Neural cell (in vitro differentiated cells): ENCODE measurements at regions not wholly inside any gene's neighbourhood (a gene's known extent, or its start where the extent isn't known, plus 50 kb on each side); places are given as distances from the start of the nearest gene placed in this dataset.

Experiments used
- H2AFZ ChIP-seq: fragments of 200-600, 300-800 bp; sonication (generic), shearing (Covaris generic); 2 replicates; pipeline ENCODE4 v1.6.0; 2014; ENCODE audit warnings: low read depth, mild to moderate bottlenecking, antibody characterized with exemption, low read length, moderate library complexity
- H3F3A ChIP-seq: fragments of 200-600 bp; shearing (Covaris generic); 2 replicates; pipeline ENCODE4 v1.6.1; 2016; ENCODE audit warnings: mild to moderate bottlenecking, moderate library complexity, mixed read lengths, antibody characterized with exemption, low read length; ENCODE audit not compliant: insufficient read depth, poor library complexity, severe bottlenecking
- H3K27ac ChIP-seq: fragments of 200-600, 300-800 bp; sonication (generic), shearing (Covaris generic); 2 replicates; pipeline ENCODE4 v1.5.1; 2014; ENCODE audit warnings: mild to moderate bottlenecking, low read length, moderate library complexity
- H3K27me3 ChIP-seq: fragments of 300-800, 200-600 bp; sonication (generic), shearing (Covaris generic); 2 replicates; pipeline ENCODE4 v1.6.0; 2014; ENCODE audit warnings: mild to moderate bottlenecking, low read depth, low read length, moderate library complexity; ENCODE audit not compliant: insufficient read depth
- H3K36me3 ChIP-seq: fragments of 300-800, 200-600 bp; sonication (generic), shearing (Covaris generic); 2 replicates; pipeline ENCODE4 v1.5.1; 2014; ENCODE audit warnings: mild to moderate bottlenecking, antibody characterized with exemption, low read length, moderate library complexity; ENCODE audit not compliant: insufficient read depth
- H3K4me2 ChIP-seq: fragments of 300-800, 200-600 bp; sonication (generic), shearing (Covaris generic); 2 replicates; pipeline ENCODE4 v1.6.0; 2014; ENCODE audit warnings: mild to moderate bottlenecking, low read length
- H3K4me3 ChIP-seq: fragments of 300-800, 200-600 bp; sonication (generic), shearing (Covaris generic); 2 replicates; pipeline ENCODE4 v1.5.1; 2014; ENCODE audit warnings: mild to moderate bottlenecking, low read length, moderate library complexity
- H3K79me2 ChIP-seq: fragments of 200-600 bp; shearing (Covaris generic); replicated peaks from 2 replicates; pipeline ENCODE4 v1.6.0; 2014; ENCODE audit warnings: mild to moderate bottlenecking, low read length, moderate library complexity; ENCODE audit not compliant: insufficient read depth
- H3K9ac ChIP-seq: fragments of 300-800, 200-600 bp; sonication (generic), shearing (Covaris generic); 2 replicates; pipeline ENCODE4 v1.6.1; 2016; ENCODE audit warnings: mild to moderate bottlenecking, low read length, mixed read lengths
- H3K9me2 ChIP-seq: fragments of 200-600 bp; shearing (Covaris generic); 2 replicates; pipeline ENCODE4 v1.6.1; 2016; ENCODE audit warnings: mild to moderate bottlenecking, low read length, mixed read lengths; ENCODE audit not compliant: insufficient read depth
- H3K9me3 ChIP-seq: fragments of 200-600, 300-800 bp; sonication (generic), shearing (Covaris generic); 2 replicates; pipeline ENCODE4 v1.6.1; 2016; ENCODE audit warnings: mild to moderate bottlenecking, mixed run types, low read length, moderate library complexity, mixed read lengths
- H4K20me1 ChIP-seq: fragments of 200-600 bp; shearing (Covaris generic); 2 replicates; pipeline ENCODE4 v1.6.1; 2016; ENCODE audit warnings: mild to moderate bottlenecking, mixed run types; ENCODE audit not compliant: insufficient read depth
- EP300 ChIP-seq: fragments of 450-650 bp; conservative IDR thresholded peaks from 2 replicates; pipeline ENCODE4 v1.6.1; 2014; ENCODE audit warnings: antibody characterized with exemption, mild to moderate bottlenecking, moderate library complexity; ENCODE audit not compliant: poor library complexity, severe bottlenecking
- EZH2 ChIP-seq: fragments of 200-600, 300-800 bp; shearing (Covaris generic), sonication (generic); IDR thresholded peaks from 2 replicates; pipeline ENCODE4 v1.6.1; 2014; ENCODE audit warnings: antibody characterized with exemption, low read length, borderline replicate concordance, mild to moderate bottlenecking; ENCODE audit not compliant: insufficient read depth, poor library complexity, severe bottlenecking
- MXI1 ChIP-seq: fragments of 450-650 bp; conservative IDR thresholded peaks from 2 replicates; pipeline ENCODE4 v1.6.1; 2014; ENCODE audit warnings: antibody characterized with exemption, mild to moderate bottlenecking; ENCODE audit not compliant: poor library complexity, severe bottlenecking
- POLR2AphosphoS5 ChIP-seq: IDR thresholded peaks from 2 replicates; pipeline ENCODE4 v1.6.1; 2012
- RAD21 ChIP-seq: fragments of 450-650 bp; conservative IDR thresholded peaks from 2 replicates; pipeline ENCODE4 v1.6.1; 2014; ENCODE audit warnings: antibody characterized with exemption, mild to moderate bottlenecking, moderate library complexity
- REST ChIP-seq: IDR thresholded peaks from 2 replicates; pipeline ENCODE4 v1.6.1; 2012; ENCODE audit warnings: borderline replicate concordance
- SMC3 ChIP-seq: fragments of 450-650 bp; conservative IDR thresholded peaks from 2 replicates; pipeline ENCODE4 v1.6.1; 2014; ENCODE audit warnings: antibody characterized with exemption, mild to moderate bottlenecking, moderate library complexity; ENCODE audit not compliant: poor library complexity
- TAF1 ChIP-seq: IDR thresholded peaks from 2 replicates; pipeline ENCODE4 v1.6.1; 2012; ENCODE audit warnings: low read depth
- TF ChIP-seq, protein P1 (sequence below): fragments of 450-650 bp; IDR thresholded peaks from 2 replicates; pipeline ENCODE4 v1.5.1; 2014; ENCODE audit warnings: antibody characterized with exemption, mild to moderate bottlenecking, moderate library complexity; ENCODE audit not compliant: poor library complexity, severe bottlenecking

DNA sequence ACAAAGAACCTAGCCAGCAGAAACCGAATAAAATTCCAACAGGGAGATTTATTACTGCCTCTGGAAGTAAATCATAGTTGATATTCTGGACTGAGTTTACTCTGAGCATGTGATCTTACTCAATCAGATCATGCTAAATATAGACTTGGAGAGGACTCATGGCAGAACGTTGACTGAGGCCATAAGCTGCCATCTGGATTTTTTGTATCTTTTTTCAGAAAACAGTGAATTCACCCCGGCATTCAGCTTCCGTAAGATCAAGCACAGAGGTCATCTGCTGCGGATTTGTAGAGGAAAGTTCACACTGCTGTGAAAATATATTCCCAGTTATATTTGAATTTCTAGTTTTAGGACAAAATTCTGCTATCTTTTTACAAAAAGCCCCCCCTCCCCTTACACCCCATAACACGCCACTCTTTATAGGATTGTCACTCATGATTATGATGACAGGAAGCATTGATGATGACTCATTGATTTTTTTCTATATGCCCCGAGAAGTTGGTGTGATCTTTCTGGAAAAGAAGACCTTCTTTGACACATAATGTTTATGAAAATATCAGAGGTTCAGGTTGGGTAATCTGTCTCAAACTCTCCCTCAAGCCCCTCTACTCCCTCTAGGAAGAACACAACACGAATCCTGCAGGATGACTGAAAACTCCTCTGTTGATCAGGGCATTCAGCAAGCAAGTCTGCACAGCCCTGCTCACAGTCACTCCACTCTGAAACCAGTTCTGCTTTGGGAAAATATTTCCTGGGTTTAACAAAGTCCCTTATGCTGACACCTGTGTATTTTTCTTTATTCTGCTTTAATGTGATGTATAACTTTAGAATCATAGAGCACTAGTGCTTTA lies 70.8 kb downstream of the NXNL2 start:
- no peak for TF ChIP-seq RAD21
- no peak for TF ChIP-seq MXI1
- TF ChIP-seq, protein P1, sequence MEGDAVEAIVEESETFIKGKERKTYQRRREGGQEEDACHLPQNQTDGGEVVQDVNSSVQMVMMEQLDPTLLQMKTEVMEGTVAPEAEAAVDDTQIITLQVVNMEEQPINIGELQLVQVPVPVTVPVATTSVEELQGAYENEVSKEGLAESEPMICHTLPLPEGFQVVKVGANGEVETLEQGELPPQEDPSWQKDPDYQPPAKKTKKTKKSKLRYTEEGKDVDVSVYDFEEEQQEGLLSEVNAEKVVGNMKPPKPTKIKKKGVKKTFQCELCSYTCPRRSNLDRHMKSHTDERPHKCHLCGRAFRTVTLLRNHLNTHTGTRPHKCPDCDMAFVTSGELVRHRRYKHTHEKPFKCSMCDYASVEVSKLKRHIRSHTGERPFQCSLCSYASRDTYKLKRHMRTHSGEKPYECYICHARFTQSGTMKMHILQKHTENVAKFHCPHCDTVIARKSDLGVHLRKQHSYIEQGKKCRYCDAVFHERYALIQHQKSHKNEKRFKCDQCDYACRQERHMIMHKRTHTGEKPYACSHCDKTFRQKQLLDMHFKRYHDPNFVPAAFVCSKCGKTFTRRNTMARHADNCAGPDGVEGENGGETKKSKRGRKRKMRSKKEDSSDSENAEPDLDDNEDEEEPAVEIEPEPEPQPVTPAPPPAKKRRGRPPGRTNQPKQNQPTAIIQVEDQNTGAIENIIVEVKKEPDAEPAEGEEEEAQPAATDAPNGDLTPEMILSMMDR: no peak
- no peak for TF ChIP-seq TAF1
- no peak for TF ChIP-seq REST
- no peak for TF ChIP-seq EP300
- TF ChIP-seq SMC3: no peak
- no peak for TF ChIP-seq EZH2
- no peak for TF ChIP-seq POLR2AphosphoS5

DNA sequence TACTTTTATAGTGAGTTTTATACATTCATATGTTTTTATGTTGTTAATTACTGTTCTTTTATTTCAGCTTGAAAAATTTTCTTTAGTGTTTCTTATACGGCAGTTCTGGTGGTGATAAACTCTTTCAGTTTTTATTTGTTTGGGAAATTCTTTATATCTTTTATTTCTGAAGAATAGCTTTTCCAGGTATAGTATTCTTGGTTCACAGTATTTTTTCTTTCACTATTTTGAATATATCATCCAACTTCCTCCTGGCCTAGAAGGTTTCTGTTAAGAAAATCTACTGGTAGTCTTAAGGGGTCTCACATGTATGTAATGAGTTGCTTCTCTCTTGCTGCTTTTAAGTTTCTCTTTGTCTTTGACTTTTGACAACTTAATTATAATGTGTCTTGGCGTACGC lies 79.4 kb downstream of the NXNL2 start:
- H3K4me2 ChIP-seq: no peak overlapping the region
- H3K9me3 ChIP-seq: no peaks in the 10 kb centered on the region
- H2AFZ ChIP-seq: no peak overlapping the region
- no peaks in the 10 kb centered on the region for H3K36me3 ChIP-seq
- no peaks in the 10 kb centered on the region for H3K27me3 ChIP-seq
- H3K27ac ChIP-seq: no peak overlapping the region
- H3K9ac ChIP-seq: no peak overlapping the region
- TF ChIP-seq POLR2AphosphoS5: no peak
- no peak for TF ChIP-seq EP300
- no peak for TF ChIP-seq MXI1
- no peak for TF ChIP-seq TAF1
- no peak for TF ChIP-seq SMC3
- TF ChIP-seq RAD21: no peak
- TF ChIP-seq, protein P1: no peak
- TF ChIP-seq EZH2: no peak
- no peak for TF ChIP-seq REST
- no peaks in the 10 kb centered on the region for H3K9me2 ChIP-seq
- no peaks in the 10 kb centered on the region for H4K20me1 ChIP-seq
- H3K4me3 ChIP-seq: no peak overlapping the region
- H3F3A ChIP-seq: no peaks in the 10 kb centered on the region
- no peaks in the 10 kb centered on the region for H3K79me2 ChIP-seq

More for the DNA sequence above, 70.8 kb downstream of the NXNL2 start:
- H2AFZ ChIP-seq: no peak overlapping the region
- no peaks in the 10 kb centered on the region for H4K20me1 ChIP-seq
- H3K9ac ChIP-seq: no peak overlapping the region
- no peaks in the 10 kb centered on the region for H3K79me2 ChIP-seq
- no peaks in the 10 kb centered on the region for H3K9me3 ChIP-seq
- no peaks in the 10 kb centered on the region for H3K9me2 ChIP-seq
- H3K4me3 ChIP-seq: no peak overlapping the region
- no peaks in the 10 kb centered on the region for H3K27me3 ChIP-seq
- H3F3A ChIP-seq: no peaks in the 10 kb centered on the region
- H3K36me3 ChIP-seq: no peaks in the 10 kb centered on the region
- no peak overlapping the region for H3K4me2 ChIP-seq
- no peak overlapping the region for H3K27ac ChIP-seq
